B cell (primary cell): ENCODE measurements at regions not wholly inside any gene's neighbourhood (a gene's known extent, or its start where the extent isn't known, plus 50 kb on each side); places are given as distances from the start of the nearest gene placed in this dataset.

Experiments used
- ATAC-seq: fragments of 200-7000 bp; cut with Tn5 transposase; one replicate; pipeline ENCODE4 v1.10.0; 2021; ENCODE audit warnings: low read depth, mild to moderate bottlenecking, moderate number of reproducible peaks, moderate library complexity
- CTCF ChIA-PET: fragments of 350-600 bp; sonication (Branson Sonifier 250); formaldehyde crosslinking; loops from one replicate; lab custom pipeline; 2021; ENCODE audit warnings: antibody characterized with exemption, inconsistent platforms; lab: Charles Lee
- POLR2A ChIA-PET: fragments of 350-600 bp; sonication (Branson Sonifier 250); formaldehyde crosslinking; loops from one replicate; lab custom pipeline; 2021; ENCODE audit warnings: antibody characterized with exemption; lab: Charles Lee
- DNase-seq: peaks from one replicate; pipeline ENCODE4 v3.0.0; 2013
- H2AFZ ChIP-seq: 2 replicates; pipeline ENCODE4 v1.6.1; 2012; ENCODE audit warnings: mild to moderate bottlenecking, low read depth, low read length; ENCODE audit not compliant: insufficient read depth, poor library complexity, severe bottlenecking
- H3K27ac ChIP-seq, 2 donors: 1 replicate in 1 of 2; 2 replicates in 1 of 2; pipeline ENCODE4 v1.5.1; 2012 to 2013; ENCODE audit warnings: low read length in 2 of 2, mild to moderate bottlenecking in 2 of 2, moderate library complexity in 1 of 2
- H3K27me3 ChIP-seq, 4 experiments: fragments of 200-600 bp in 1 of 4; sonication (generic) in 1 of 4; replicated peaks in 1 of 4; 1 replicate in 2 of 4; 2 replicates in 2 of 4; pipeline versions ENCODE4 v1.6.1 to v1.7.0; 2013 to 2016; ENCODE audit warnings: low read length in 3 of 4, mild to moderate bottlenecking in 2 of 4, mixed read lengths in 1 of 4, moderate library complexity in 1 of 4; ENCODE audit not compliant: insufficient read depth in 4 of 4, control insufficient read depth in 3 of 4; ENCODE audit errors: control extremely low read depth in 1 of 4
- H3K36me3 ChIP-seq, 2 experiments: replicated peaks in 1 of 2; 1 replicate in 1 of 2; 2 replicates in 1 of 2; pipeline versions ENCODE4 v1.6.1 to v1.7.1; 2013; ENCODE audit warnings: low read length in 1 of 2; ENCODE audit not compliant: insufficient read depth in 2 of 2, control insufficient read depth in 1 of 2; ENCODE audit errors: control extremely low read depth in 1 of 2, extremely low read depth in 1 of 2
- H3K4me1 ChIP-seq, 2 donors: fragments of 200-600 bp in 1 of 2; sonication (generic) in 1 of 2; 1 replicate in 1 of 2; 2 replicates in 1 of 2; pipeline versions ENCODE4 v1.5.1 to v1.6.1; 2013 to 2017; ENCODE audit warnings: low read length in 2 of 2; ENCODE audit not compliant: control insufficient read depth in 2 of 2, insufficient read depth in 2 of 2
- H3K4me2 ChIP-seq: replicated peaks from 2 replicates; pipeline ENCODE3; 2012; ENCODE audit warnings: mild to moderate bottlenecking, low read depth, low read length; ENCODE audit not compliant: poor library complexity, severe bottlenecking
- H3K4me3 ChIP-seq, 5 experiments: fragments of 200-600 bp in 1 of 5; sonication (generic) in 1 of 5; 1 replicate in 3 of 5; 2 replicates in 2 of 5; pipeline versions ENCODE4 v1.5.1 to v1.7.0; 2011 to 2016; ENCODE audit warnings: low read length in 4 of 5, mild to moderate bottlenecking in 4 of 5, low read depth in 2 of 5, control low read depth in 1 of 5, moderate library complexity in 1 of 5; ENCODE audit not compliant: insufficient read depth in 1 of 5; ENCODE audit errors: control extremely low read depth in 1 of 5, extremely low read depth in 1 of 5
- H3K79me2 ChIP-seq: fragments of 200-600 bp; sonication (generic); one replicate; pipeline ENCODE4 v1.6.0; 2016; ENCODE audit warnings: low read length; ENCODE audit not compliant: control insufficient read depth, insufficient read depth
- H3K9ac ChIP-seq: fragments of 200-600 bp; sonication (generic); 2 replicates; pipeline ENCODE4 v1.6.1; 2017; ENCODE audit warnings: mild to moderate bottlenecking, low read length, moderate library complexity
- H3K9me3 ChIP-seq, 3 donors: one replicate each; pipeline versions ENCODE4 v1.6.1 to v1.7.1; 2013; ENCODE audit warnings: low read length in 2 of 3; ENCODE audit not compliant: control insufficient read depth in 2 of 3, insufficient read depth in 1 of 3; ENCODE audit errors: control extremely low read depth in 1 of 3
- H4K20me1 ChIP-seq: 2 replicates; pipeline ENCODE4 v1.6.0; 2012; ENCODE audit warnings: mild to moderate bottlenecking, low read length; ENCODE audit not compliant: insufficient read depth, control insufficient read depth, poor library complexity, severe bottlenecking
- H3K27ac Mint-ChIP-seq: one replicate; pipeline ENCODE4 v1.8.0; 2021; ENCODE audit warnings: mixed read lengths
- H3K27me3 Mint-ChIP-seq: one replicate; pipeline ENCODE4 v1.8.0; 2021; ENCODE audit warnings: mixed read lengths
- H3K4me1 Mint-ChIP-seq: one replicate; pipeline ENCODE4 v1.8.0; 2021; ENCODE audit warnings: mixed read lengths
- H3K4me3 Mint-ChIP-seq: one replicate; pipeline ENCODE4 v1.8.0; 2021; ENCODE audit warnings: mixed read lengths
- H3K9me3 Mint-ChIP-seq: one replicate; pipeline ENCODE4 v1.8.0; 2022; ENCODE audit warnings: mixed read lengths; ENCODE audit not compliant: insufficient read depth
- CTCF ChIP-seq: fragments of 200-600 bp; IDR thresholded peaks from one replicate; pipeline ENCODE4 v1.8.0; 2022; ENCODE audit warnings: antibody characterized with exemption, mild to moderate bottlenecking
- EZH2 ChIP-seq: IDR thresholded peaks from 2 replicates; pipeline ENCODE4 v1.6.1; 2012; ENCODE audit warnings: borderline replicate concordance, low read depth, mild to moderate bottlenecking, moderate library complexity, low read length; ENCODE audit not compliant: insufficient read depth, poor library complexity, severe bottlenecking
- WGBS: methylation state at CpG from one replicate; pipeline ENCODE4 v1.1.5; 2013; ENCODE audit warnings: missing lambda C conversion rate; ENCODE audit not compliant: insufficient coverage; 5-methylcytosine and 5-hydroxymethylcytosine counted together
- intact Hi-C: fragments of 100-400 bp; cut with micrococcal nuclease; formaldehyde crosslinking; loops from one replicate; pipeline ENCODE4 v1.10.0; 2022

GRCh38 chr5:75907651-75908050 lies 175.5 kb upstream of the SV2C start:
- CTCF ChIA-PET, result no interaction called here
- Histone ChIP-seq H3K36me3 (no peaks in the 10 kb centered on the region), H3K9ac (no peak overlapping the region), H3K27ac (no peak overlapping the region), H3K9me3 (peaks cover 0 to 4% (median 0%) of the 10 kb centered on the region in 3 donors), H3K4me3 (no peak overlapping the region), H3K27me3 (peaks cover 0 to 3% (median under 1%) of the 10 kb centered on the region in 4 experiments), H3K4me1 (no peaks in the 10 kb centered on the region), H3K4me2 (no peak overlapping the region), H2AFZ (no peak overlapping the region), H3K79me2 (no peaks in the 10 kb centered on the region), H4K20me1 (no peaks in the 10 kb centered on the region)
- H3K4me3 Mint-ChIP-seq, result no peak overlapping the region
- POLR2A ChIA-PET, result no interaction called here
- DNase-seq, result no peak
- ATAC-seq, result no peak
- TF ChIP-seq EZH2 (no peak), CTCF (no peak)
- no CpG with 5 or more reads among the region's 4 CpGs for WGBS
- no peaks in the 10 kb centered on the region for H3K4me1 Mint-ChIP-seq
- H3K9me3 Mint-ChIP-seq, result no peaks in the 10 kb centered on the region
- intact Hi-C loops, result no loop called here
- no peak overlapping the region for H3K27ac Mint-ChIP-seq
- peaks cover 15% of the 10 kb centered on the region for H3K27me3 Mint-ChIP-seq

- Histone ChIP-seq H3K27ac (no peak overlapping the region), H3K9me3 (no peaks in the 10 kb centered on the region), H3K4me1 (no peaks in the 10 kb centered on the region), H4K20me1 (no peaks in the 10 kb centered on the region), H3K4me2 (no peak overlapping the region), H3K27me3 (no peaks in the 10 kb centered on the region), H3K4me3 (no peak overlapping the region), H2AFZ (no peak overlapping the region), H3K9ac (no peak overlapping the region), H3K36me3 (no peaks in the 10 kb centered on the region), H3K79me2 (no peaks in the 10 kb centered on the region)
- H3K4me3 Mint-ChIP-seq, result no peak overlapping the region
- H3K27ac Mint-ChIP-seq, result no peak overlapping the region
- H3K4me1 Mint-ChIP-seq, result peaks cover 8% of the 10 kb centered on the region
- H3K27me3 Mint-ChIP-seq, result no peaks in the 10 kb centered on the region
- intact Hi-C loops, result no loop called here
- 67% methylated on average over 1 of the region's 1 CpG for WGBS
- DNase-seq (no peak), ATAC-seq (no peak)
- ChIA-PET CTCF (interaction anchor here (1.9 kb wide), 1 partner anchor 9 kb away, joined by 5 read pairs; no protein-coding TSS in a partner anchor), POLR2A (no interaction called here)
- peaks cover 6% of the 10 kb centered on the region for H3K9me3 Mint-ChIP-seq
- TF ChIP-seq EZH2, result no peak
Observed at GRCh38 chr5:75894482-75894881, 177.2 kb upstream of the POC5 start.
